Epidermal melanocyte (primary cell): ENCODE measurements at regions not wholly inside any gene's neighbourhood (a gene's known extent, or its start where the extent isn't known, plus 50 kb on each side); places are given as distances from the start of the nearest gene placed in this dataset.
"Not testable (repeated sequence)": the region's sequence is repeated elsewhere in the genome, so short reads cannot be mapped to it uniquely, and the experiment has no call there.

Experiments used
- DNase-seq: peaks from one replicate; pipeline ENCODE4 v3.0.0; 2011; ENCODE audit warnings: low spot score; ENCODE audit not compliant: insufficient read length

- DNase-seq = not testable (repeated sequence)
Measured at GRCh38 chr21:10366210-10366609, 155.2 kb upstream of the TPTE start.

GRCh38 chr21:10367586-10367985, 153.8 kb upstream of the TPTE start:
- DNase-seq = not testable (repeated sequence)

- not testable (repeated sequence) for DNase-seq
Measured at GRCh38 chr21:10368323-10368798, 153.0 kb upstream of the TPTE start.

GRCh38 chr21:10369289-10369688, 152.1 kb upstream of the TPTE start:
- not testable (repeated sequence) for DNase-seq

- DNase-seq = not testable (repeated sequence)
Measured at GRCh38 chr21:10377758-10378157, 143.6 kb upstream of the TPTE start.

GRCh38 chr21:10379816-10380215, 141.6 kb upstream of the TPTE start:
- not testable (repeated sequence) for DNase-seq

- not testable (repeated sequence) for DNase-seq
Measured at GRCh38 chr21:10381687-10382060, 139.7 kb upstream of the TPTE start.

GRCh38 chr21:10382135-10382534, 139.2 kb upstream of the TPTE start:
- DNase-seq = not testable (repeated sequence)

- not testable (repeated sequence) for DNase-seq
Measured at GRCh38 chr21:10382580-10382979, 138.8 kb upstream of the TPTE start.

GRCh38 chr21:10383571-10383970, 137.8 kb upstream of the TPTE start:
- DNase-seq = not testable (repeated sequence)

GRCh38 chr21:10384304-10384861, 137.0 kb upstream of the TPTE start:
- not testable (repeated sequence) for DNase-seq

GRCh38 chr21:10385202-10385601, 136.2 kb upstream of the TPTE start:
- not testable (repeated sequence) for DNase-seq

GRCh38 chr21:10385898-10386527, 135.4 kb upstream of the TPTE start:
- not testable (repeated sequence) for DNase-seq

GRCh38 chr21:10387692-10388450, 133.5 kb upstream of the TPTE start:
- DNase-seq = not testable (repeated sequence)

GRCh38 chr21:10388625-10389024, 132.8 kb upstream of the TPTE start:
- not testable (repeated sequence) for DNase-seq

GRCh38 chr21:10392301-10392700, 129.1 kb upstream of the TPTE start:
- not testable (repeated sequence) for DNase-seq

GRCh38 chr21:10395963-10396362, 125.4 kb upstream of the TPTE start:
- DNase-seq = not testable (repeated sequence)

- not testable (repeated sequence) for DNase-seq
Measured at GRCh38 chr21:10397495-10397915, 123.9 kb upstream of the TPTE start.

GRCh38 chr21:10398692-10399489, 122.5 kb upstream of the TPTE start:
- not testable (repeated sequence) for DNase-seq

GRCh38 chr21:10400622-10401361, 120.6 kb upstream of the TPTE start:
- DNase-seq = not testable (repeated sequence)

- not testable (repeated sequence) for DNase-seq
Measured at GRCh38 chr21:10402461-10402860, 118.9 kb upstream of the TPTE start.
